SK-N-MC (cell line): ENCODE measurements at regions not wholly inside any gene's neighbourhood (a gene's known extent, or its start where the extent isn't known, plus 50 kb on each side); places are given as distances from the start of the nearest gene placed in this dataset.

ENCODE experiments used
- EZH2 ChIP-seq: fragments of 200-600 bp; sonication (generic); IDR thresholded peaks from one replicate; pipeline ENCODE4 v1.6.1; 2017; ENCODE audit warnings: antibody characterized with exemption
- FOXP2 ChIP-seq: optimal IDR thresholded peaks from 2 replicates; pipeline ENCODE3; 2011; ENCODE audit warnings: mild to moderate bottlenecking, moderate library complexity; ENCODE audit not compliant: insufficient read depth; ENCODE audit errors: extremely low read length, control extremely low read depth
- POLR2AphosphoS5 ChIP-seq: IDR thresholded peaks from 2 replicates; pipeline ENCODE4 v1.6.1; 2012; ENCODE audit warnings: mild to moderate bottlenecking, low read depth, low read length, borderline replicate concordance

DNA sequence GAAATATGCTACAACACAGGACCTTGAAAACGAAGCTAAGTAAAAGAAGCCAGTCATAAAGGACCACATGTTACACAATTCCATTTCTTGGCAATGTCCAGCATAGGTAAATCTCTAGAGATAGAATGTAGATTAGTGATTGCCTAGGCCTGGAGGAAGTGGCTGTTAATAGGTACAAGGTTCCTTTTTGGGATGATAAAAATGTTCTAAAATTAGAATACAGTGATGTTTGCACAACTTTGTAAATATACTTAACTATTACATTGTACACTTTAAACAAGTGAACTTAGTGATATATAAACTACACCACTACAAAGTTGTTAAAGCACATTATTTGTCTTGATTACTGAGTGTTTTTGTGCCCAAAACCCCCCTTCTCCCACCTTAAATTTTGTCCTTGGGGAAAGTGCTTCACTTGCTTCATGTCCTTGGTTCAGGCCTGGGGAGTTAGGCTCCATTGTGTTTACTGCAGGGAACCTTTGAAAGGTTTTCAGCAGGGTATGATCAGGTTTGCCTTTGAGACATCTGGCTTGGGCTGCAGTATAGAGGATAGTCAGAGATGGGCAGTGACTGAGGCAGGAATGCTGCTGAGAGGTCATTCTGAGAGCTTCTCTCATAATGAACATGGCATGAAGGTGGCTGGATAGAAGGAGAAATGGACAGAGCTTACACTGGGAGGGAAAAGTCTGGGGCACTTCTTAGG, 1052.6 kb downstream of the REEP3 start:
- no peak for TF ChIP-seq EZH2
- no peak for TF ChIP-seq POLR2AphosphoS5
- TF ChIP-seq FOXP2: no peak
